ENCODE measurements at regions not wholly inside any gene's neighbourhood (a gene's known extent, or its start where the extent isn't known, plus 50 kb on each side); places are given as distances from the start of the nearest gene placed in this dataset.

DNA sequence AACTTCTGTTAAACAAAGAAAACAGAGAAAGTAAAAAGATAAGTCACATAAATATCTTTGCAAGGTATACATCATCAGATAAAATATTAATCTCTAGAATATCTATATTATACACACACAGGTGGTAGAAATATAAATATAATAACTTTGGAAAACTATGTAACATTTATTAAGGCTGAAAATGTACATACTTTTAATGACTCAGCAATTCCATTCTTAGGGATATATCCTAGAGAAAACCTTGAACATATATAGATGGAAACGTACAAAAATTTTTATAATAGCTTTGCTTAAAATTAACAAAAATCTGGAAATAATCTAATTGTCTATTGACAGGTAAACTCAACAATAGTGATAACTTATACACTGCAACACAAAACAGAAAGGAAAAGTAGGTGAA is 381.3 kb downstream of the GPD2 start:
- TF ChIP-seq, protein P1, sequence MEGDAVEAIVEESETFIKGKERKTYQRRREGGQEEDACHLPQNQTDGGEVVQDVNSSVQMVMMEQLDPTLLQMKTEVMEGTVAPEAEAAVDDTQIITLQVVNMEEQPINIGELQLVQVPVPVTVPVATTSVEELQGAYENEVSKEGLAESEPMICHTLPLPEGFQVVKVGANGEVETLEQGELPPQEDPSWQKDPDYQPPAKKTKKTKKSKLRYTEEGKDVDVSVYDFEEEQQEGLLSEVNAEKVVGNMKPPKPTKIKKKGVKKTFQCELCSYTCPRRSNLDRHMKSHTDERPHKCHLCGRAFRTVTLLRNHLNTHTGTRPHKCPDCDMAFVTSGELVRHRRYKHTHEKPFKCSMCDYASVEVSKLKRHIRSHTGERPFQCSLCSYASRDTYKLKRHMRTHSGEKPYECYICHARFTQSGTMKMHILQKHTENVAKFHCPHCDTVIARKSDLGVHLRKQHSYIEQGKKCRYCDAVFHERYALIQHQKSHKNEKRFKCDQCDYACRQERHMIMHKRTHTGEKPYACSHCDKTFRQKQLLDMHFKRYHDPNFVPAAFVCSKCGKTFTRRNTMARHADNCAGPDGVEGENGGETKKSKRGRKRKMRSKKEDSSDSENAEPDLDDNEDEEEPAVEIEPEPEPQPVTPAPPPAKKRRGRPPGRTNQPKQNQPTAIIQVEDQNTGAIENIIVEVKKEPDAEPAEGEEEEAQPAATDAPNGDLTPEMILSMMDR (IDR thresholded peaks at IDR 0.05; ENCODE audit: insufficient read depth, low read length, poor library complexity, severe bottlenecking) = no peak
- no peak for TF ChIP-seq EZH2phosphoT487 (conservative IDR thresholded peaks at IDR 0.05; ENCODE audit: low read length)

All from SU-DHL-6 (cell line).